CD4-positive, alpha-beta memory T cell (primary cell): ENCODE measurements at regions not wholly inside any gene's neighbourhood (a gene's known extent, or its start where the extent isn't known, plus 50 kb on each side); places are given as distances from the start of the nearest gene placed in this dataset.

ENCODE experiments used
- CTCF ChIA-PET: fragments of 350-600 bp; sonication (Branson Sonifier 250); formaldehyde crosslinking; loops from one replicate; lab custom pipeline; 2021; ENCODE audit warnings: inconsistent platforms; ENCODE audit not compliant: partially characterized antibody; lab: Charles Lee
- POLR2A ChIA-PET: fragments of 350-600 bp; sonication (Branson Sonifier 250); formaldehyde crosslinking; loops from one replicate; lab custom pipeline; 2021; ENCODE audit not compliant: partially characterized antibody; lab: Charles Lee
- DNase-seq, 5 donors: peaks; one replicate each; pipeline versions ENCODE4 v3.0.0 to v3.0.0-alpha.2; 2020 to 2022; ENCODE audit warnings: mixed read lengths in 1 of 5
- H3K27ac ChIP-seq: one replicate; pipeline ENCODE4 v1.7.0; 2013; ENCODE audit warnings: low read depth, low read length
- H3K27me3 ChIP-seq: 2 replicates; pipeline ENCODE4 v1.7.0; 2013; ENCODE audit warnings: mild to moderate bottlenecking, low read length, moderate library complexity; ENCODE audit not compliant: insufficient read depth
- H3K36me3 ChIP-seq: 2 replicates; pipeline ENCODE4 v1.7.0; 2013; ENCODE audit warnings: mild to moderate bottlenecking, low read length, moderate library complexity; ENCODE audit not compliant: insufficient read depth
- H3K4me1 ChIP-seq: 2 replicates; pipeline ENCODE4 v1.7.0; 2013; ENCODE audit warnings: mild to moderate bottlenecking, low read length, moderate library complexity; ENCODE audit not compliant: insufficient read depth
- H3K4me3 ChIP-seq, 2 donors: one replicate each; pipeline ENCODE4 v1.7.0; 2013; ENCODE audit warnings: low read length in 2 of 2, mild to moderate bottlenecking in 1 of 2
- H3K9me3 ChIP-seq, 2 donors: one replicate each; pipeline ENCODE4 v1.7.0; 2013; ENCODE audit warnings: low read length in 2 of 2, control low read depth in 1 of 2; ENCODE audit not compliant: control insufficient read depth in 1 of 2
- H3K27ac Mint-ChIP-seq, 7 donors: one replicate each; pipeline ENCODE4 v1.8.0; 2020 to 2021; ENCODE audit warnings: mixed read lengths in 7 of 7, mild to moderate bottlenecking in 6 of 7, inconsistent platforms in 3 of 7, moderate library complexity in 3 of 7
- H3K27me3 Mint-ChIP-seq, 2 donors: one replicate each; pipeline ENCODE4 v1.8.0; 2020 to 2021; ENCODE audit warnings: mixed read lengths in 2 of 2
- H3K36me3 Mint-ChIP-seq, 2 donors: one replicate each; pipeline ENCODE4 v1.8.0; 2020 to 2021; ENCODE audit warnings: mixed read lengths in 2 of 2, inconsistent platforms in 1 of 2, mild to moderate bottlenecking in 1 of 2
- H3K4me1 Mint-ChIP-seq, 4 donors: one replicate each; pipeline ENCODE4 v1.8.0; 2020 to 2021; ENCODE audit warnings: mixed read lengths in 4 of 4, mild to moderate bottlenecking in 1 of 4
- H3K4me3 Mint-ChIP-seq, 8 donors: one replicate each; pipeline ENCODE4 v1.8.0; 2020 to 2021; ENCODE audit warnings: mixed read lengths in 8 of 8, mild to moderate bottlenecking in 7 of 8, moderate library complexity in 6 of 8, inconsistent platforms in 3 of 8
- H3K9me3 Mint-ChIP-seq, 8 donors: one replicate each; pipeline ENCODE4 v1.8.0; 2020 to 2021; ENCODE audit warnings: mixed read lengths in 8 of 8, mild to moderate bottlenecking in 5 of 8, inconsistent platforms in 3 of 8, moderate library complexity in 1 of 8
- intact Hi-C: fragments of 100-400 bp; cut with micrococcal nuclease; formaldehyde crosslinking; loops from one replicate; pipeline ENCODE4 v1.15.1; 2023

GRCh38 chr2:236341721-236342120, 77.5 kb upstream of the ASB18 start:
- ChIA-PET POLR2A (no interaction called here), CTCF (no interaction called here)
- Histone ChIP-seq H3K4me3 (no peak overlapping the region), H3K4me1 (no peaks in the 10 kb centered on the region), H3K9me3 (no peaks in the 10 kb centered on the region), H3K27me3 (no peaks in the 10 kb centered on the region), H3K27ac (no peak overlapping the region), H3K36me3 (no peaks in the 10 kb centered on the region)
- H3K27me3 Mint-ChIP-seq, result peaks cover 0 to 10% of the 10 kb centered on the region in 2 donors
- H3K4me1 Mint-ChIP-seq, result peaks cover 0 to 4% (median 0%) of the 10 kb centered on the region in 4 donors
- intact Hi-C loops, result loop anchor here (10.0 kb wide), 1 partner anchor 1233 kb away; no protein-coding TSS in a partner anchor
- H3K36me3 Mint-ChIP-seq, result no peaks in the 10 kb centered on the region
- H3K9me3 Mint-ChIP-seq, result no peaks in the 10 kb centered on the region
- no peak overlapping the region for H3K27ac Mint-ChIP-seq
- DNase-seq, result no peak
- no peak overlapping the region for H3K4me3 Mint-ChIP-seq

GRCh38 chr2:236342507-236342906, 78.3 kb upstream of the ASB18 start:
- Histone ChIP-seq H3K4me1 (no peaks in the 10 kb centered on the region), H3K9me3 (no peaks in the 10 kb centered on the region), H3K27me3 (no peaks in the 10 kb centered on the region), H3K4me3 (no peak overlapping the region), H3K27ac (no peak overlapping the region), H3K36me3 (no peaks in the 10 kb centered on the region)
- Mint-ChIP-seq H3K27me3 (peaks cover 0 to 13% of the 10 kb centered on the region in 2 donors), H3K9me3 (no peaks in the 10 kb centered on the region), H3K4me3 (no peak overlapping the region), H3K4me1 (peaks cover 0 to 4% (median 0%) of the 10 kb centered on the region in 4 donors), H3K27ac (no peak overlapping the region), H3K36me3 (no peaks in the 10 kb centered on the region)
- ChIA-PET POLR2A (no interaction called here), CTCF (interaction anchor here (1.5 to 1.7 kb wide), 3 partner anchors 9 to 719 kb away, joined by 4 to 9 read pairs (median 6); partner anchors contain the start of gene ACKR3)
- DNase-seq, result no peak
- intact Hi-C loops, result loop anchor here (10.0 kb wide), 1 partner anchor 1232 kb away; no protein-coding TSS in a partner anchor

DNA sequence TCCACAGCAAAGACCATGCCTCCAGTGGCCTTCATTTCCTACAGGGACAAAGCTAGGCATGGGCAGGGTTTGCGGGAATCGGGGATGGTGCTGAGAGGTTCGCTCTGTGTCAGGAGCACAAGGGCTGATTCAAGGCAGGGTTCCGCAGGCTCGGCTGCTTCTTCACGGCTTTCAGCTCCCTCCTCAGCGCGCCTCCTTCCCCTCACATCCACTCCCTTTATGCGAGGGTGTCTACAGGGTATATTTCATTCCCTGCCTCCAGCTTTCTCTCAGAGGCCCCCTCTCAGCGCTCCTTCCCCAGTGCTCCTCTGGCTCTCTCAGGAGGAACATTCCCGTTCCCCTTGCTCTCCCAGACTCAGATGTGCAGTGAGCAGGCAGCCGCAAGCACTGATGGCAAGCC, 78.7 kb upstream of the ASB18 start:
- CTCF ChIA-PET, result interaction anchor here (1.1 to 2.3 kb wide), 6 partner anchors 9 to 718 kb away, joined by 3 to 9 read pairs (median 5); partner anchors contain the start of gene ACKR3
- no peak overlapping the region for H3K4me3 Mint-ChIP-seq
- no peak overlapping the region for H3K27ac Mint-ChIP-seq
- POLR2A ChIA-PET, result no interaction called here
- H3K36me3 ChIP-seq, result no peaks in the 10 kb centered on the region
- H3K9me3 ChIP-seq, result no peaks in the 10 kb centered on the region
- no peaks in the 10 kb centered on the region for H3K9me3 Mint-ChIP-seq
- H3K4me1 Mint-ChIP-seq, result peaks cover 0 to 4% (median 0%) of the 10 kb centered on the region in 4 donors
- no peak overlapping the region for H3K27ac ChIP-seq
- no peak for DNase-seq
- H3K4me1 ChIP-seq, result no peaks in the 10 kb centered on the region
- H3K36me3 Mint-ChIP-seq, result no peaks in the 10 kb centered on the region
- no peak overlapping the region for H3K4me3 ChIP-seq
- H3K27me3 ChIP-seq, result no peaks in the 10 kb centered on the region
- intact Hi-C loops, result loop anchor here (1.0 to 10.0 kb wide), 2 partner anchors 729 to 1232 kb away; no protein-coding TSS in a partner anchor
- peaks cover 0 to 13% of the 10 kb centered on the region in 2 donors for H3K27me3 Mint-ChIP-seq

GRCh38 chr2:236343400-236344161, 79.4 kb upstream of the ASB18 start:
- peak; percentile 41 to 60 (median 57) for DNase-seq
- ChIA-PET POLR2A (no interaction called here), CTCF (interaction anchor here (0.8 to 2.3 kb wide), 8 partner anchors 10 to 728 kb away, joined by 3 to 9 read pairs (median 4); partner anchors contain the start of gene ACKR3)
- no peaks in the 10 kb centered on the region for H3K9me3 Mint-ChIP-seq
- H3K36me3 Mint-ChIP-seq, result no peaks in the 10 kb centered on the region
- H3K4me1 ChIP-seq, result no peaks in the 10 kb centered on the region
- intact Hi-C loops, result loop anchor here (1.0 to 10.0 kb wide), 2 partner anchors 729 to 1231 kb away; no protein-coding TSS in a partner anchor
- no peak overlapping the region for H3K27ac Mint-ChIP-seq
- no peak overlapping the region for H3K27ac ChIP-seq
- H3K27me3 ChIP-seq, result no peaks in the 10 kb centered on the region
- peaks cover 0 to 4% (median 0%) of the 10 kb centered on the region in 4 donors for H3K4me1 Mint-ChIP-seq
- peaks cover 0 to 17% of the 10 kb centered on the region in 2 donors for H3K27me3 Mint-ChIP-seq
- H3K9me3 ChIP-seq, result no peaks in the 10 kb centered on the region
- no peak overlapping the region for H3K4me3 Mint-ChIP-seq
- no peaks in the 10 kb centered on the region for H3K36me3 ChIP-seq
- no peak overlapping the region for H3K4me3 ChIP-seq

- CTCF ChIA-PET, result interaction anchor here (1.1 to 2.3 kb wide), 2 partner anchors 9 to 726 kb away, joined by 3 to 7 read pairs; no protein-coding TSS in a partner anchor
These were observed 80.2 kb upstream of the ASB18 start for GRCh38 chr2:236344446-236344845.

GRCh38 chr2:236345081-236345714, 81.0 kb upstream of the ASB18 start:
- DNase-seq, result no peak
- Mint-ChIP-seq H3K4me1 (peaks cover 0 to 2% (median 0%) of the 10 kb centered on the region in 4 donors), H3K27me3 (peaks cover 0 to 14% of the 10 kb centered on the region in 2 donors), H3K36me3 (no peaks in the 10 kb centered on the region), H3K4me3 (no peak overlapping the region), H3K9me3 (no peaks in the 10 kb centered on the region), H3K27ac (no peak overlapping the region)
- no peaks in the 10 kb centered on the region for H3K36me3 ChIP-seq
- POLR2A ChIA-PET, result no interaction called here
- no peaks in the 10 kb centered on the region for H3K27me3 ChIP-seq
- H3K27ac ChIP-seq, result no peak overlapping the region
- CTCF ChIA-PET, result interaction anchor here (1.1 to 2.3 kb wide), 2 partner anchors 9 to 725 kb away, joined by 3 to 7 read pairs; no protein-coding TSS in a partner anchor
- H3K4me1 ChIP-seq, result no peaks in the 10 kb centered on the region
- no peaks in the 10 kb centered on the region for H3K9me3 ChIP-seq
- intact Hi-C loops, result loop anchor here (10.0 kb wide), 1 partner anchor 1230 kb away; no protein-coding TSS in a partner anchor
- H3K4me3 ChIP-seq, result no peak overlapping the region

More at GRCh38 chr2:236344446-236344845, 80.2 kb upstream of the ASB18 start:
- Mint-ChIP-seq H3K9me3 (no peaks in the 10 kb centered on the region), H3K27ac (no peak overlapping the region), H3K36me3 (no peaks in the 10 kb centered on the region), H3K27me3 (peaks cover 0 to 13% of the 10 kb centered on the region in 2 donors), H3K4me3 (no peak overlapping the region), H3K4me1 (peaks cover 0 to 2% (median 0%) of the 10 kb centered on the region in 4 donors)
- no peak overlapping the region for H3K4me3 ChIP-seq
- POLR2A ChIA-PET, result no interaction called here
- no peak for DNase-seq
- H3K9me3 ChIP-seq, result no peaks in the 10 kb centered on the region
- no peak overlapping the region for H3K27ac ChIP-seq
- no peaks in the 10 kb centered on the region for H3K27me3 ChIP-seq
- H3K4me1 ChIP-seq, result no peaks in the 10 kb centered on the region
- no peaks in the 10 kb centered on the region for H3K36me3 ChIP-seq
- intact Hi-C loops, result loop anchor here (10.0 kb wide), 1 partner anchor 1230 kb away; no protein-coding TSS in a partner anchor
